BLaER1 (cell line): ENCODE measurements at regions not wholly inside any gene's neighbourhood (a gene's known extent, or its start where the extent isn't known, plus 50 kb on each side); places are given as distances from the start of the nearest gene placed in this dataset.
A peak's percentile ranks its signal among the peaks of the same experiment; 100 is the strongest.

Experiments
- H3K27ac ChIP-seq: shearing (Covaris generic); formaldehyde crosslinking; 2 replicates; pipeline ENCODE4 v1.8.1; 2022
- H3K27me3 ChIP-seq: shearing (Covaris generic); formaldehyde crosslinking; 2 replicates; pipeline ENCODE4 v1.8.1; 2022
- H3K36me3 ChIP-seq: shearing (Covaris generic); formaldehyde crosslinking; 2 replicates; pipeline ENCODE4 v1.8.1; 2022
- H3K4me1 ChIP-seq: shearing (Covaris generic); formaldehyde crosslinking; 2 replicates; pipeline ENCODE4 v1.8.1; 2022
- H3K4me2 ChIP-seq: shearing (Covaris generic); formaldehyde crosslinking; 2 replicates; pipeline ENCODE4 v1.8.1; 2022
- H3K4me3 ChIP-seq: shearing (Covaris generic); formaldehyde crosslinking; 2 replicates; pipeline ENCODE4 v1.8.1; 2022
- H3K9ac ChIP-seq: shearing (Covaris generic); formaldehyde crosslinking; 2 replicates; pipeline ENCODE4 v1.8.1; 2022
- H3K9me3 ChIP-seq: shearing (Covaris generic); formaldehyde crosslinking; 2 replicates; pipeline ENCODE4 v1.8.1; 2022
- H4K20me1 ChIP-seq: shearing (Covaris generic); formaldehyde crosslinking; 2 replicates; pipeline ENCODE4 v1.8.1; 2022
- Cebpa-rat ChIP-seq: shearing (Covaris generic); IDR thresholded peaks from 2 replicates; pipeline ENCODE4 v1.8.1; 2022

DNA sequence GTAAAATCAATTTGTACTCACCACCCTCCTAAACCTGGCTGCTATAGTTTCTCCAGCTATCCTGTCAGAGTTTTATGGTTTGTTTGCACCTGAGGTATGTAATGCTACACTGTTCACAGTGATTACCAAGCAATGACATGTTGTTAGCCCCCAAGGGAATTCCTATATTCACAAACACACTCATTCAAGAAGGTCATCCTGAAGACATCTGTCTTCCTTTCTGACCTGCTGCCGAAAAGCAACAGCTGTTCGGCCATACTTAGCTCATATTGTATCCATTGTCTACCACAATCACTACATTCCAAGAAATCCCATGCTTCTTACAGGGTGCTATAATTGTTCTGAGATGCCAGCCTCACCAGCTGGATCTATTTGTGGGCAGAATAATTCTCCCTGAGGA, 160.1 kb upstream of the GYPA start:
- no peaks in the 10 kb centered on the region for H3K27me3 ChIP-seq

DNA sequence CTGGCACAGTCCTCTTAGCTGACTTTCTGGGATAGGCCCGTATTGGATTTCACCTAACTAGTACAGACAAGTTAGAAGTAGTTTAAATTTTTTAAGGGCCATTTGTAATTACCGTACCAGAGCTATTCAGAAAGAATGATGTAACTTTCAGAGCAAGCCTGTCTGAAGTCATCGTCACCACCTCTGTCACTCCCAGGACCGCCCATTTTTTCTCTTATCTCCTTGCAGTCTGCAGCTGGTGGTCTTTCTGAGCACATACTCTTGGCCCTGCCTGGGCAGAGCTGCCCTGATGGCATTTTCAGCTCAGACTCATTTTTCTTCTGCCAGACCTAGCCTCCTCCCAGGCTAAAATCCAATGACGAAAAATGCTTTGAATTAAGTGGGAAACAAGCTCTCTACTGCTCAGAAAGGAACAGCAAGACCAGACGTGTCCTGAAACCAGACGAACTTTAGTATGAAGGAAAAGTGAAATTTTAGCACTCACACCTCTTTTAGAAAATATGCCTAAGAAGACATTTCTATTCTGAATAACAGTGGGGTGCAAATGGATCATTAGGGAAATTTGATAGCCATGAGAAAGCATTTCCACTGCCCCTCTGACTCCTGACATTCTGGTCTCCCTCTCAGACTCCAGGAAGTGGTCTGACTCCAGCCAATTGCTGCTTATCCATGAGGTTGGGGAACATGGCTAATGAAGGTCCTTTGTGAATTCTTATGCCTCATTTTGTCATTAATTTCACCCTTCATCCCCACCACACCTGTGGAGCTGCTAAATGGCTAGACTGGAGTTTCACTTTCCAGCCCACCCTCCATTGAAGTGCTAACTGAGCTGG, 162.4 kb upstream of the GYPA start:
- no peak overlapping the region for H3K4me2 ChIP-seq
- no peak overlapping the region for H3K9ac ChIP-seq
- H3K27me3 ChIP-seq: no peaks in the 10 kb centered on the region
- H3K4me1 ChIP-seq: no peaks in the 10 kb centered on the region
- no peak overlapping the region for H3K27ac ChIP-seq
- no peaks in the 10 kb centered on the region for H4K20me1 ChIP-seq
- no peaks in the 10 kb centered on the region for H3K9me3 ChIP-seq
- no peak overlapping the region for H3K4me3 ChIP-seq
- H3K36me3 ChIP-seq: no peaks in the 10 kb centered on the region
- TF ChIP-seq Cebpa-rat: no peak

More for the DNA sequence above, 160.1 kb upstream of the GYPA start:
- no peak for TF ChIP-seq Cebpa-rat
- Histone ChIP-seq H3K4me2 (no peak overlapping the region), H4K20me1 (no peaks in the 10 kb centered on the region), H3K4me1 (no peaks in the 10 kb centered on the region), H3K9me3 (no peaks in the 10 kb centered on the region), H3K4me3 (no peak overlapping the region), H3K27ac (no peak overlapping the region), H3K36me3 (no peaks in the 10 kb centered on the region), H3K9ac (no peak overlapping the region)

DNA sequence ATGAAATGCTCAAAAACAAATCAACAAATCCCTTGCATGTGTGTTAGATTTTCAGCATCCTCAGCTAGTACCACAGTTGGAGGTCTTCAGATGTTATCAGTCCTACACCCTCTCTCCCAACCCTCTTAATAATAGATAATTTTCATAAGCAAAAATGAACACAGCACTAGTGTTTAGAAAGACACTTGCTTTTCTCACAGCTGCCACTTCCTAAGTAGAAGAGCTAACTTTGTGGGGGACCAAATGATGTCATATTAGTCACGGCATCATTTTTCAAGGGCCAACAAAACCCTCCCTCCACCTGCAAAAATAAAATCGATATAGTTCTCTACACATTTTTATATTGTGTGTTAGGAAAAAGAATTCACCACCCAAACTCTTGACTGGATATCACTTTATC, 163.5 kb upstream of the GYPA start:
- TF ChIP-seq Cebpa-rat: no peak
- Histone ChIP-seq H4K20me1 (no peaks in the 10 kb centered on the region), H3K4me3 (no peak overlapping the region), H3K9me3 (no peaks in the 10 kb centered on the region), H3K4me2 (no peak overlapping the region), H3K27ac (no peak overlapping the region), H3K4me1 (no peaks in the 10 kb centered on the region), H3K36me3 (no peaks in the 10 kb centered on the region), H3K9ac (no peak overlapping the region), H3K27me3 (no peaks in the 10 kb centered on the region)

DNA sequence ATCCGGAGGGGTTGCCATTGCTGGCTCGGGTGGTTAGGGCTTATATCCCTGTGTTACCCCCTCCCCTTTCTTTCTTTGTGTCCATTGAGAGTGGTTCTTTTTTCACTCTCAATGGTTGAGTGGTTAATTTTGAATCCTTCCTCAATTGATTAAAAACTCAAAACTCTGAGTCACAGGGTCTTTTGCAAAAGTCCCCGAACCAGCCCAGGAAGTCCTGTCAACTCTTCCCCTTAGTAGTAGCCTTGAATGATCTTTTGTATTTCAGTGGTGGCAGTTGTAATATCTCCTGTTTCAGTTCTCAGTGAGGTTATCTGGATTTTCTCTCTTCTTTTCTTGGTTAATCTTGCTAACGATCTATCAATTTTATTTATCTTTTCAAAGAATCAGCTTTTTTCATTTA, 170.0 kb upstream of the GYPA start:
- Histone ChIP-seq H3K36me3 (no peaks in the 10 kb centered on the region), H3K9me3 (peaks cover 29% of the 10 kb centered on the region), H3K4me3 (no peak overlapping the region), H3K4me2 (no peak overlapping the region), H3K27me3 (no peaks in the 10 kb centered on the region), H3K27ac (no peak overlapping the region), H3K4me1 (no peaks in the 10 kb centered on the region), H4K20me1 (no peaks in the 10 kb centered on the region), H3K9ac (no peak overlapping the region)
- TF ChIP-seq Cebpa-rat: no peak

DNA sequence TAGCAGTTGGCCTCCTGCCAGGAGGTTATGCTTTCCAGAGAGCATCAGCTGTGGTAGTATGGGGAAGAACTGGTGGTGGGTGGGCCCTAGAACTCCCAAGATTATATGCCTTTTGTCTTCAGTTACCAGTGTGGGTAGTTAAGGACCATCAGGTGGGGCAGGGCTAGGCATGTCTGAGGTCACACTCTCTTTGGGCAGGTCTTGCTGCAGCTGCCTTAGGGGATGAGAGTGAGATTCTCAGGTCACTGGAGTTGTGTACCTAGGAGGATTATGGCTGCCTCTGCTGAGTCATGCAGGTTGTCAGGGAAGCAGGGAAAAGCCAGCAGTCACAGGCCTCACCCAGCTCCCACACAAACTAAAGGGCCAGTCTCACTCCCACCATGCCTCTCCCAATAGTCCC, 172.9 kb upstream of the GYPA start:
- Histone ChIP-seq H3K4me1 (peaks cover 14% of the 10 kb centered on the region), H3K9ac (no peak overlapping the region), H3K4me3 (no peak overlapping the region), H3K4me2 (no peak overlapping the region), H3K27ac (no peak overlapping the region), H3K9me3 (peaks cover 38% of the 10 kb centered on the region), H4K20me1 (no peaks in the 10 kb centered on the region), H3K27me3 (no peaks in the 10 kb centered on the region), H3K36me3 (no peaks in the 10 kb centered on the region)
- TF ChIP-seq Cebpa-rat: no peak

DNA sequence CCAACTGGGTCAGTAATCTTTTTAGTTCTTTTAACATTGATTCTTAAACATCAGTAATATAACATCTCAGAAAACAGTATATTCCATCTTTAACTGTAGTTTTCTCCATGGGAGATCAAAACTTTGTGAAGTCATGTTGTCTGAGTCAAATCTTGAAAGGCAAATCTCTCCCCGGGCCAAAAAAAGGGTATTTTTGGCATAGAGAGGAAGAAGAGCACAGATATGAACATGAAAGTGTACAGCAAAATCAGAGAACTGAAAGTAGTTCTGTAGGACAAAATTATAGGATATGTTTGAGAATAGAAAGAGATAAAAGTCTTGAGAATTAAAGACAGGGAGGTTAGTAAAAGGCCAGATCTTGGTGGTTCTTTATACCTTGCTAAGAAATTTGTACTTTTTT, 176.4 kb upstream of the GYPA start:
- H3K36me3 ChIP-seq: no peaks in the 10 kb centered on the region
- no peak overlapping the region for H3K27ac ChIP-seq
- H3K4me2 ChIP-seq: peak overlapping the region; percentile 15
- no peaks in the 10 kb centered on the region for H3K27me3 ChIP-seq
- peaks cover 14% of the 10 kb centered on the region for H3K4me1 ChIP-seq
- H3K9ac ChIP-seq: no peak overlapping the region
- H3K4me3 ChIP-seq: no peak overlapping the region
- TF ChIP-seq Cebpa-rat: no peak
- peaks cover 38% of the 10 kb centered on the region for H3K9me3 ChIP-seq
- no peaks in the 10 kb centered on the region for H4K20me1 ChIP-seq

DNA sequence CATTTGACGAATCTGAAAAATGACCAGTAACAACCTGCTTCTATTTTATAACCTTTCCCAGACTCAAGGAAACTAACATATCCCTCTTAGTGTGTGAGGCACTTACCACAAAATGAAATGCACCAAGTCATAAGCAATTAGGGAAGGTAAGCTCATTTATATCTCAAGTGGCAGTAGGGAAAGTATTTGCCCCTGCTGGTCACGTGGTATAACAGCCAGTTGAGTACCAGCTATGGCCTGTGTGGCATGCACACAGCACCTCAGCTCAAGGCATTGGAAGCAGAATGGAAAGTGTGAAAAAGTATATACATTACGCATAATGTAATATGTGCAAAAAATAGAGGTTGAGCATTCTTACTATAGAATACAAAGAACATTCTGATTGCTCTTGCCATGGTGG, 178.3 kb upstream of the GYPA start:
- Histone ChIP-seq H3K4me1 (peaks cover 14% of the 10 kb centered on the region), H3K27me3 (no peaks in the 10 kb centered on the region), H3K9me3 (peaks cover 27% of the 10 kb centered on the region), H4K20me1 (no peaks in the 10 kb centered on the region), H3K4me3 (no peak overlapping the region), H3K9ac (no peak overlapping the region), H3K36me3 (no peaks in the 10 kb centered on the region), H3K27ac (no peak overlapping the region), H3K4me2 (no peak overlapping the region)
- no peak for TF ChIP-seq Cebpa-rat

DNA sequence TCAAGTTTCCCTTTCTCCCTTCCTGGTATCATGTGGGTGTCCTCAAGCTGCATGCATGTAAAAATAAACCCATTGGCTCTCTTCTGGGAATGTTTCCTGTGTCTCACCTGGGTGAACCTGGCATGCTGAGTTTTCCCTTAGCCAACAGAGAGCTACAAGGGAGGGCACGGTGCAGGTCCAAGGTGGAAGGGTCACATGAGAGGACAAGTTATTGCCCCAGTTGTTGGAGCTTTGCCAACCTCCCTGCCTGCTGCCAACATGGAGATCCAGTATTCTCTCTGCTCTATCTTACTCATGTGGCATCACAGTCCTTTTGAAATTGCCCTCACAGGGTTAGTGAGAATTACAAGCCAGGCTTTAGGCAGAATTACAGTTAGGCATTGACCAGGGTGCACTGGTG, 196.1 kb upstream of the GYPA start:
- no peak overlapping the region for H3K9ac ChIP-seq
- H3K4me1 ChIP-seq: peaks cover 26% of the 10 kb centered on the region
- no peak overlapping the region for H3K4me3 ChIP-seq
- no peak overlapping the region for H3K4me2 ChIP-seq
- H3K27me3 ChIP-seq: no peaks in the 10 kb centered on the region
- H3K27ac ChIP-seq: no peak overlapping the region
- no peaks in the 10 kb centered on the region for H3K36me3 ChIP-seq
- no peaks in the 10 kb centered on the region for H4K20me1 ChIP-seq
- peaks cover 12% of the 10 kb centered on the region for H3K9me3 ChIP-seq
- TF ChIP-seq Cebpa-rat: no peak

DNA sequence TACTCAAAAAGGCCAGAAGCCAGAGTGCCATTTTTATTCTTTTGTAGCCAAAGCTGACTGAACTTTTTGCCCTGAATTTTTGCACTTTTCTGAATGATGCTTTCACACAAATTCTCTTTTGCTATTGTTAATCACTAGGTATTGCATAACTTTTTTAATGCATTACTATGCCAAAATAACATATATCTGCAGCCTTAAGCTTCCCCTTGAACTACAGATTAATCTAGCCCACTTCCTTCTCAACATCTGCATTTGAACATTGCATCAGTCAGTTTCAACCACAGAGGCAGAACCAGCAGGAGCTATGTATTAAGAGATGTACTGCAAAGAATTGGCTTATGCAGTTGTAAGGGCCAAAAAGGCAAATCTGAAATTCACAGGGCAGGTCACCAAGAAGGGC, 197.6 kb upstream of the GYPA start:
- no peaks in the 10 kb centered on the region for H3K27me3 ChIP-seq
- H3K9me3 ChIP-seq: peaks cover 12% of the 10 kb centered on the region
- H3K4me2 ChIP-seq: peak overlapping the region; percentile 47
- peak; percentile 65; the same call in 1 of the 2 replicates for TF ChIP-seq Cebpa-rat
- H3K4me3 ChIP-seq: no peak overlapping the region
- H4K20me1 ChIP-seq: no peaks in the 10 kb centered on the region
- H3K36me3 ChIP-seq: no peaks in the 10 kb centered on the region
- H3K4me1 ChIP-seq: peaks cover 26% of the 10 kb centered on the region
- no peak overlapping the region for H3K9ac ChIP-seq
- H3K27ac ChIP-seq: peak overlapping the region; percentile 62

DNA sequence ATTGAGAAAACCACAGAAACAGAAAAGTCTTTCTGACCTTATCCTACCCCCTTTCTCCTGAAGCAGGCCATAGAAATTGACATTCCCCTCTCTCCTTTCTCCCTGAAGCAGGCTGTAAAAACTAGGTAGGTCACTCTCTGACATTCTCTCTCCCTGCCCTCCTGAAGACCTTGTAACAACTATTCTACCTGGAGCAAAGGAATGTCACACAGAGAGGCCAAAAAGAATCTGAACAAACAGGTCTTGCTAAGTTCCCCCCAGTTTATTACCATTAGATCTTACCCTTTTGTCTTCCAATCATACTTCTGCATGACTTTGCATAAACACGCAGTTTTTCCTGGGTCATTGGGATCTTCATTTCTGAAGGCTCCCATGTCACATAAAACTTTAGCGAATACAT, 198.3 kb upstream of the GYPA start:
- H3K36me3 ChIP-seq: no peaks in the 10 kb centered on the region
- H3K4me1 ChIP-seq: peaks cover 26% of the 10 kb centered on the region
- H3K4me2 ChIP-seq: peak overlapping the region; percentile 47
- H3K9ac ChIP-seq: no peak overlapping the region
- peaks cover 12% of the 10 kb centered on the region for H3K9me3 ChIP-seq
- H3K27me3 ChIP-seq: no peaks in the 10 kb centered on the region
- H3K27ac ChIP-seq: peak overlapping the region; percentile 62
- no peak for TF ChIP-seq Cebpa-rat
- H3K4me3 ChIP-seq: no peak overlapping the region
- no peaks in the 10 kb centered on the region for H4K20me1 ChIP-seq

DNA sequence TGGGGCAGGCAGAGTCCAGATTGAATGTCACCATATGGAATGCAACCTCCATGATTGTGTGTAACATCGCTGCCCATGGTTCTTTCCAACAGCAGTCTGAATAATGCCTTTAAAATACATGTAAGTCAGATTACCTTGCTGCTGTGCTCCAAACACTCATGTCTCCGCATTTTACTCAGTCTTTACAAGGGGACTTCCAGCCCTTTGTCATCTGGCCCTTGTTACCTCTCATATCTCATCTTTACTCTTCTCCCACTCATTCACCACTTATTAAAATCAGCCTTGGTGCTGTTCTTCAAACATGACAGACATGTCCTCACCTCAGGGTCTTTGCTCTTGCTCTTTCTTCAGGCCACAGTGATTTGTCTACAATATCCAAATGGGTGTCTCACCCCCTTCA, 200.4 kb upstream of the GYPA start:
- H3K4me1 ChIP-seq: peaks cover 26% of the 10 kb centered on the region
- H4K20me1 ChIP-seq: no peaks in the 10 kb centered on the region
- H3K4me3 ChIP-seq: no peak overlapping the region
- no peaks in the 10 kb centered on the region for H3K36me3 ChIP-seq
- no peak overlapping the region for H3K9ac ChIP-seq
- peaks cover 12% of the 10 kb centered on the region for H3K9me3 ChIP-seq
- H3K27me3 ChIP-seq: no peaks in the 10 kb centered on the region
- no peak overlapping the region for H3K4me2 ChIP-seq
- no peak overlapping the region for H3K27ac ChIP-seq
- no peak for TF ChIP-seq Cebpa-rat
